Tibial nerve (tissue), 3 donors: ENCODE measurements at regions not wholly inside any gene's neighbourhood (a gene's known extent, or its start where the extent isn't known, plus 50 kb on each side); places are given as distances from the start of the nearest gene placed in this dataset.

Experiments used
- CTCF ChIP-seq, 5 experiments: fragments of 200-600 bp in 3 of 5; fragments of 450-650 bp in 2 of 5; sonication (generic) in 3 of 5; IDR thresholded peaks; one replicate each; pipeline ENCODE4 v1.5.1; 2016 to 2019; ENCODE audit warnings: antibody characterized with exemption in 5 of 5, mild to moderate bottlenecking in 3 of 5, moderate library complexity in 2 of 5
- POLR2A ChIP-seq, 2 donors: fragments of 450-650 bp; IDR thresholded peaks; one replicate each; pipeline ENCODE4 v1.6.1; 2017; ENCODE audit warnings: antibody characterized with exemption in 2 of 2, mild to moderate bottlenecking in 2 of 2, moderate library complexity in 2 of 2

GRCh38 chr5:12208366-12209100 is 304.3 kb upstream of the CTNND2 start:
- TF ChIP-seq POLR2A (IDR thresholded peaks at IDR 0.05) (no peak), CTCF (IDR thresholded peaks at IDR 0.05) (no peak)
